ENCODE measurements at regions not wholly inside any gene's neighbourhood (a gene's known extent, or its start where the extent isn't known, plus 50 kb on each side); places are given as distances from the start of the nearest gene placed in this dataset.

DNA sequence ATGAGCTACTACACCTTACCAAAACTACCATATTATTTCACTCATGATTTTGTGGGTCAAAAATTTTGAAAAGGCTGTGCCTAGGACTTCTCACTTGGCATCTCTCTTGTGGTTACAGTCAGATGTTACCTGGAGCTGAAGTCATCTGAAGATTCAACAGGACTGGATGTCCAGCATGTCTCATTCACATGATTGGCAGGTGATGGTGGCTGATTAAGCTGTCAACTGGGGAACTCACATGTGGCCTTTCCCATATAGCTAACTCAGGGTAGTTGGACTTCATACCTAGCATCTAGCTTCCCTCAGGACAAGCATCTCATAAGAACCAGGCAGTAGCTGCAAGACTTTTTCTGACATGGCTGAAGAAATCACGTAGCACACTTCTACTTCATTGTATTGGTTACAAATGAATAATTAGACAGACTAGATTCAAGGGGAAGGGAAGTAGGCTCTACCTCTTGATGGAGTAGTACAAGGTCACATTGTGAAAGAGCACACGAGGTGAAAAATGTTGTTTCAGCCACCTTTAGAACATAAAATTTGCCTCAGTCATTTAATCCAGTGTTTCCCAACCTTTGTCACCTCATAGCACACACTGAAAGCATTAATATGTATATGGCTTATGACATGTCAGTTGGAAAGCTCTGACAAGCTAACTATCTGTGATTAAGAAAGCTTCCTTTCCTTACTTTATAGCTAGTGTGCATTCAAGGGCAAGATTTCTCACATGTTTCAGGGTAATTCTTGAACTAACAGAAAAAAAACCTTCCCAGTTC lies 68.0 kb upstream of the PTGFRN start:
- Histone ChIP-seq H3K27me3 (ENCODE audit: insufficient read depth, low read length) (no peaks in the 10 kb centered on the region), H3K23me2 (ENCODE audit: insufficient read length, low read depth, low read length, poor library complexity, severe bottlenecking) (no peaks in the 10 kb centered on the region), H2AFZ (ENCODE audit: low read length) (no peak overlapping the region), H3K14ac (ENCODE audit: insufficient read depth, low read length) (no peak overlapping the region), H2AK5ac (ENCODE audit: insufficient read length, low read length) (no peak overlapping the region), H2BK20ac (ENCODE audit: low read depth, low read length, poor library complexity, severe bottlenecking) (no peak overlapping the region), H3K27ac (ENCODE audit: insufficient read length, low read depth, low read length) (no peak overlapping the region), H4K20me1 (ENCODE audit: control insufficient read depth, insufficient read depth, insufficient read length) (no peaks in the 10 kb centered on the region), H3K9ac (ENCODE audit: extremely low read depth, insufficient read length, low read length) (no peak overlapping the region), H3K18ac (ENCODE audit: insufficient read length, low read depth, low read length) (no peak overlapping the region), H4K91ac (ENCODE audit: insufficient read length, low read depth, low read length) (no peak overlapping the region), H3K56ac (ENCODE audit: insufficient read length, low read depth, low read length) (no peak overlapping the region), H2BK12ac (ENCODE audit: insufficient read length, low read depth, low read length) (no peak overlapping the region), H2BK15ac (ENCODE audit: low read depth, low read length) (no peak overlapping the region), H4K8ac (replicated peaks; ENCODE audit: insufficient read length, low read depth, low read length) (no peak overlapping the region), H3K79me2 (ENCODE audit: insufficient read depth, low read length) (no peaks in the 10 kb centered on the region), H3K4ac (ENCODE audit: low read depth, low read length) (no peak overlapping the region), H3K23ac (ENCODE audit: insufficient read length, low read depth, low read length) (no peak overlapping the region), H3K4me2 (ENCODE audit: insufficient read depth, insufficient read length, low read length) (no peak overlapping the region), H3K79me1 (ENCODE audit: insufficient read depth, low read depth, low read length, poor library complexity, severe bottlenecking) (no peaks in the 10 kb centered on the region), H3K9me3 (ENCODE audit: control insufficient read depth, low read depth, low read length) (no peaks in the 10 kb centered on the region), H4K5ac (ENCODE audit: insufficient read length, low read depth, low read length) (no peak overlapping the region), H2BK5ac (ENCODE audit: insufficient read length, low read length) (no peak overlapping the region), H3K4me1 (ENCODE audit: insufficient read depth, low read length) (no peaks in the 10 kb centered on the region), H2BK120ac (ENCODE audit: low read depth, low read length, poor library complexity, severe bottlenecking) (no peak overlapping the region), H3T11ph (ENCODE audit: low read length) (no peak overlapping the region)
- Mint-ChIP-seq H3K4me3 (no peak overlapping the region), H3K9me3 (peaks cover 22 to 24% of the 10 kb centered on the region in 2 experiments), H3K36me3 (ENCODE audit: insufficient read depth in 1 of 3, low read depth in 3 of 3) (peaks cover 15 to 22% (median 16%) of the 10 kb centered on the region in 3 experiments), H3K27ac (no peak overlapping the region), H3K4me1 (peaks cover 7 to 10% of the 10 kb centered on the region in 2 experiments; a peak in 2 of 4 replicates), H3K27me3 (ENCODE audit: low read depth) (no peaks in the 10 kb centered on the region)
- WGBS (ENCODE audit: extremely low coverage, insufficient read length, low lambda C conversion rate): no CpG with 5 or more reads among the region's 2 CpGs
- TF ChIP-seq, protein P1, sequence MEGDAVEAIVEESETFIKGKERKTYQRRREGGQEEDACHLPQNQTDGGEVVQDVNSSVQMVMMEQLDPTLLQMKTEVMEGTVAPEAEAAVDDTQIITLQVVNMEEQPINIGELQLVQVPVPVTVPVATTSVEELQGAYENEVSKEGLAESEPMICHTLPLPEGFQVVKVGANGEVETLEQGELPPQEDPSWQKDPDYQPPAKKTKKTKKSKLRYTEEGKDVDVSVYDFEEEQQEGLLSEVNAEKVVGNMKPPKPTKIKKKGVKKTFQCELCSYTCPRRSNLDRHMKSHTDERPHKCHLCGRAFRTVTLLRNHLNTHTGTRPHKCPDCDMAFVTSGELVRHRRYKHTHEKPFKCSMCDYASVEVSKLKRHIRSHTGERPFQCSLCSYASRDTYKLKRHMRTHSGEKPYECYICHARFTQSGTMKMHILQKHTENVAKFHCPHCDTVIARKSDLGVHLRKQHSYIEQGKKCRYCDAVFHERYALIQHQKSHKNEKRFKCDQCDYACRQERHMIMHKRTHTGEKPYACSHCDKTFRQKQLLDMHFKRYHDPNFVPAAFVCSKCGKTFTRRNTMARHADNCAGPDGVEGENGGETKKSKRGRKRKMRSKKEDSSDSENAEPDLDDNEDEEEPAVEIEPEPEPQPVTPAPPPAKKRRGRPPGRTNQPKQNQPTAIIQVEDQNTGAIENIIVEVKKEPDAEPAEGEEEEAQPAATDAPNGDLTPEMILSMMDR (conservative IDR thresholded peaks at IDR 0.05): no peak
- no peak for DNase-seq

All from H9 (cell line).